NCI-H2107 treated with DMSO at 0.1 percent for 48 hours (cell line): ENCODE measurements at regions not wholly inside any gene's neighbourhood (a gene's known extent, or its start where the extent isn't known, plus 50 kb on each side); places are given as distances from the start of the nearest gene placed in this dataset.
"Not testable (repeated sequence)": the region's sequence is repeated elsewhere in the genome, so short reads cannot be mapped to it uniquely, and the experiment has no call there.

Source experiments
- DNase-seq: peaks from one replicate; lab custom pipeline; 2025; ENCODE audit not compliant: unreplicated experiment; lab: John Stamatoyannopoulos, UW

GRCh38 chr3:144585953-144586352, 614.3 kb downstream of the DIPK2A start:
- DNase-seq: no peak

GRCh38 chr3:144586382-144586781, 614.8 kb downstream of the DIPK2A start:
- DNase-seq: no peak

- DNase-seq: no peak
Measured at GRCh38 chr3:144590854-144591253, 619.2 kb downstream of the DIPK2A start.

GRCh38 chr3:144593881-144594280, 622.3 kb downstream of the DIPK2A start:
- DNase-seq: no peak

GRCh38 chr3:144620236-144620635, 648.6 kb downstream of the DIPK2A start:
- DNase-seq: not testable (repeated sequence)

GRCh38 chr3:144622845-144623244, 651.2 kb downstream of the DIPK2A start:
- no peak for DNase-seq

GRCh38 chr3:144624656-144625055, 653.0 kb downstream of the DIPK2A start:
- no peak for DNase-seq

GRCh38 chr3:144626835-144627234, 655.2 kb downstream of the DIPK2A start:
- no peak for DNase-seq

- DNase-seq: no peak
Measured at GRCh38 chr3:144629381-144629780, 657.8 kb downstream of the DIPK2A start.

- no peak for DNase-seq
Measured at GRCh38 chr3:144636833-144637232, 665.2 kb downstream of the DIPK2A start.

- DNase-seq: no peak
Measured at GRCh38 chr3:144638009-144638408, 666.4 kb downstream of the DIPK2A start.

- no peak for DNase-seq
Measured at GRCh38 chr3:144643771-144644198, 672.2 kb downstream of the DIPK2A start.

GRCh38 chr3:144645300-144645699, 673.7 kb downstream of the DIPK2A start:
- DNase-seq: no peak

GRCh38 chr3:144650380-144650779, 678.8 kb downstream of the DIPK2A start:
- DNase-seq: no peak

- no peak for DNase-seq
Measured at GRCh38 chr3:144652573-144652972, 681.0 kb downstream of the DIPK2A start.

- DNase-seq: no peak
Measured at GRCh38 chr3:144655423-144655822, 683.8 kb downstream of the DIPK2A start.

- DNase-seq: no peak
Measured at GRCh38 chr3:144660186-144660585, 688.6 kb downstream of the DIPK2A start.

GRCh38 chr3:144662729-144663128, 691.1 kb downstream of the DIPK2A start:
- no peak for DNase-seq

- no peak for DNase-seq
Measured at GRCh38 chr3:144663456-144664436, 692.1 kb downstream of the DIPK2A start.

GRCh38 chr3:144665567-144666053, 694.0 kb downstream of the DIPK2A start:
- DNase-seq: no peak

GRCh38 chr3:144670571-144670970, 698.9 kb downstream of the DIPK2A start:
- DNase-seq: no peak

GRCh38 chr3:144677103-144677502, 705.5 kb downstream of the DIPK2A start:
- DNase-seq: no peak
